ENCODE measurements at regions not wholly inside any gene's neighbourhood (a gene's known extent, or its start where the extent isn't known, plus 50 kb on each side); places are given as distances from the start of the nearest gene placed in this dataset.

GRCh38 chr16:6207580-6207979 lies 1110.0 kb upstream of the EEF2KMT start:
- DNase-seq (ENCODE audit: low read depth in 2 of 2), result no peak

- DNase-seq (ENCODE audit: low read depth in 2 of 2), result no peak
Observed at GRCh38 chr16:6207124-6207523, 1109.5 kb upstream of the EEF2KMT start.

GRCh38 chr16:6206080-6206479 lies 1108.5 kb upstream of the EEF2KMT start:
- DNase-seq (ENCODE audit: low read depth in 2 of 2), result no peak

- DNase-seq (ENCODE audit: low read depth in 2 of 2), result no peak
Observed at GRCh38 chr16:6204945-6205344, 1107.3 kb upstream of the EEF2KMT start.

- no peak for DNase-seq (ENCODE audit: low read depth in 2 of 2)
Observed at GRCh38 chr16:6200861-6201260, 1103.3 kb upstream of the EEF2KMT start.

- no peak for DNase-seq (ENCODE audit: low read depth in 2 of 2)
Observed at GRCh38 chr16:6200271-6200670, 1102.7 kb upstream of the EEF2KMT start.

- no peak for DNase-seq (ENCODE audit: low read depth in 2 of 2)
Observed at GRCh38 chr16:6195966-6196365, 1098.4 kb upstream of the EEF2KMT start.

- DNase-seq (ENCODE audit: low read depth in 2 of 2), result no peak
Observed at GRCh38 chr16:6193718-6194117, 1096.1 kb upstream of the EEF2KMT start.

- DNase-seq (ENCODE audit: low read depth in 2 of 2), result no peak
Observed at GRCh38 chr16:6192984-6193383, 1095.4 kb upstream of the EEF2KMT start.

- DNase-seq (ENCODE audit: low read depth in 2 of 2), result no peak
Observed at GRCh38 chr16:6192532-6192931, 1094.9 kb upstream of the EEF2KMT start.

- DNase-seq (ENCODE audit: low read depth in 2 of 2), result no peak
Observed at GRCh38 chr16:6190776-6191175, 1093.2 kb upstream of the EEF2KMT start.

- DNase-seq (ENCODE audit: low read depth in 2 of 2), result no peak
Observed at GRCh38 chr16:6189216-6189615, 1091.6 kb upstream of the EEF2KMT start.

GRCh38 chr16:6177616-6178180 lies 1080.1 kb upstream of the EEF2KMT start:
- DNase-seq (ENCODE audit: low read depth in 2 of 2), result no peak

GRCh38 chr16:6170022-6170421 lies 1072.4 kb upstream of the EEF2KMT start:
- DNase-seq (ENCODE audit: low read depth in 2 of 2), result no peak

GRCh38 chr16:6165330-6165979 lies 1067.9 kb upstream of the EEF2KMT start:
- no peak for DNase-seq (ENCODE audit: low read depth in 2 of 2)

- DNase-seq (ENCODE audit: low read depth in 2 of 2), result no peak
Observed at GRCh38 chr16:6160871-6161270, 1063.3 kb upstream of the EEF2KMT start.

GRCh38 chr16:6160303-6160702 lies 1062.7 kb upstream of the EEF2KMT start:
- DNase-seq (ENCODE audit: low read depth in 2 of 2), result no peak

- DNase-seq (ENCODE audit: low read depth in 2 of 2), result no peak
Observed at GRCh38 chr16:6157806-6158205, 1060.2 kb upstream of the EEF2KMT start.

- no peak for DNase-seq (ENCODE audit: low read depth in 2 of 2)
Observed at GRCh38 chr16:6155271-6155670, 1057.7 kb upstream of the EEF2KMT start.

GRCh38 chr16:6153901-6154300 lies 1056.3 kb upstream of the EEF2KMT start:
- DNase-seq (ENCODE audit: low read depth in 2 of 2), result no peak

GRCh38 chr16:6149031-6149430 lies 1051.4 kb upstream of the EEF2KMT start:
- DNase-seq (ENCODE audit: low read depth in 2 of 2), result no peak

GRCh38 chr16:6148361-6148760 lies 1050.8 kb upstream of the EEF2KMT start:
- no peak for DNase-seq (ENCODE audit: low read depth in 2 of 2)

- no peak for DNase-seq (ENCODE audit: low read depth in 2 of 2)
Observed at GRCh38 chr16:6146874-6147425, 1049.4 kb upstream of the EEF2KMT start.

GRCh38 chr16:6146356-6146755 lies 1048.8 kb upstream of the EEF2KMT start:
- DNase-seq (ENCODE audit: low read depth in 2 of 2), result no peak

Measured in stimulated activated CD4-positive, alpha-beta T cell treated with anti-CD3 and anti-CD28 coated beads, Interleukin-15, amount 100 ng/mL, for 48 hours (primary cell).